Esophagus (tissue), 2 donors: ENCODE measurements at regions not wholly inside any gene's neighbourhood (a gene's known extent, or its start where the extent isn't known, plus 50 kb on each side); places are given as distances from the start of the nearest gene placed in this dataset.

ENCODE experiments used
- H3K27ac ChIP-seq, 2 donors: one replicate each; pipeline ENCODE4 v1.5.1; 2013; ENCODE audit warnings: low read depth in 2 of 2, mild to moderate bottlenecking in 2 of 2, inconsistent platforms in 1 of 2, low read length in 1 of 2, moderate library complexity in 1 of 2
- H3K27me3 ChIP-seq, 2 donors: one replicate each; pipeline ENCODE4 v1.6.1; 2013; ENCODE audit warnings: low read length in 2 of 2, control low read depth in 1 of 2, mild to moderate bottlenecking in 1 of 2; ENCODE audit not compliant: insufficient read depth in 2 of 2, control insufficient read depth in 1 of 2
- H3K36me3 ChIP-seq, 2 donors: one replicate each; pipeline ENCODE4 v1.6.1; 2013; ENCODE audit warnings: low read length in 1 of 2; ENCODE audit not compliant: control insufficient read depth in 2 of 2, insufficient read depth in 2 of 2
- H3K4me1 ChIP-seq, 2 donors: one replicate each; pipeline ENCODE4 v1.6.1; 2013; ENCODE audit warnings: low read length in 1 of 2; ENCODE audit not compliant: control insufficient read depth in 2 of 2, insufficient read depth in 2 of 2
- H3K4me3 ChIP-seq, 2 donors: one replicate each; pipeline ENCODE4 v1.5.1; 2013; ENCODE audit warnings: low read length in 2 of 2, mild to moderate bottlenecking in 2 of 2, low read depth in 1 of 2, moderate library complexity in 1 of 2
- H3K9me3 ChIP-seq, 2 donors: one replicate each; pipeline ENCODE4 v1.6.1; 2013; ENCODE audit warnings: mild to moderate bottlenecking in 2 of 2, low read depth in 1 of 2, low read length in 1 of 2, moderate library complexity in 1 of 2; ENCODE audit not compliant: control insufficient read depth in 2 of 2, insufficient read depth in 1 of 2
- WGBS, 2 donors: extraction: QIAGEN DNeasy Blood & Tissue Kit; methylation state at CpG; one replicate each; pipeline ENCODE4 v1.1.7; 2013; 5-methylcytosine and 5-hydroxymethylcytosine counted together
- donor health status: healthy with polysubstance abuse.
- donor health status: Bipolar disorder and iron deficiency.

GRCh38 chr5:58072300-58072965, 387.5 kb downstream of the PLK2 start:
- no peak overlapping the region for H3K27ac ChIP-seq
- 42 to 59% methylated on average over 6 of the region's 6 CpGs for WGBS, 2 donors
- no peak overlapping the region for H3K4me3 ChIP-seq
- H3K36me3 ChIP-seq = no peaks in the 10 kb centered on the region
- no peaks in the 10 kb centered on the region for H3K4me1 ChIP-seq
- H3K9me3 ChIP-seq = peaks cover 3 to 4% of the 10 kb centered on the region in 2 donors
- no peaks in the 10 kb centered on the region for H3K27me3 ChIP-seq

- Histone ChIP-seq H3K9me3 (peaks cover 3 to 4% of the 10 kb centered on the region in 2 donors), H3K36me3 (no peaks in the 10 kb centered on the region), H3K4me3 (no peak overlapping the region), H3K27ac (no peak overlapping the region), H3K27me3 (no peaks in the 10 kb centered on the region), H3K4me1 (no peaks in the 10 kb centered on the region)
- WGBS, 2 donors = 73 to 79% methylated on average over 4 of the region's 4 CpGs
Measured at GRCh38 chr5:58071566-58071965, 388.3 kb downstream of the PLK2 start.

GRCh38 chr5:58069846-58070245, 390.0 kb downstream of the PLK2 start:
- H3K9me3 ChIP-seq = peaks cover 3 to 4% of the 10 kb centered on the region in 2 donors
- H3K4me3 ChIP-seq = no peak overlapping the region
- H3K27ac ChIP-seq = no peak overlapping the region

GRCh38 chr5:58069016-58069705, 390.7 kb downstream of the PLK2 start:
- Histone ChIP-seq H3K36me3 (no peaks in the 10 kb centered on the region), H3K9me3 (peaks cover 3 to 4% of the 10 kb centered on the region in 2 donors), H3K4me3 (no peak overlapping the region), H3K4me1 (no peaks in the 10 kb centered on the region), H3K27me3 (no peaks in the 10 kb centered on the region), H3K27ac (no peak overlapping the region)
- WGBS, 2 donors = 81 to 86% methylated on average over 31 of the region's 31 CpGs

More at GRCh38 chr5:58069846-58070245, 390.0 kb downstream of the PLK2 start:
- H3K4me1 ChIP-seq = no peaks in the 10 kb centered on the region
- no peaks in the 10 kb centered on the region for H3K27me3 ChIP-seq
- no peaks in the 10 kb centered on the region for H3K36me3 ChIP-seq
- 39 to 54% methylated on average over 4 of the region's 4 CpGs for WGBS, 2 donors

GRCh38 chr5:58066557-58066956, 393.3 kb downstream of the PLK2 start:
- H3K27me3 ChIP-seq = no peaks in the 10 kb centered on the region
- no peak overlapping the region for H3K27ac ChIP-seq
- H3K4me1 ChIP-seq = no peaks in the 10 kb centered on the region
- H3K36me3 ChIP-seq = no peaks in the 10 kb centered on the region
- peaks cover 3 to 4% of the 10 kb centered on the region in 2 donors for H3K9me3 ChIP-seq
- no peak overlapping the region for H3K4me3 ChIP-seq
- WGBS, 2 donors = 88 to 91% methylated on average over 1 of the region's 1 CpG

- Histone ChIP-seq H3K9me3 (peaks cover 3 to 4% of the 10 kb centered on the region in 2 donors), H3K4me3 (no peak overlapping the region)
- 80 to 93% methylated on average over 2 of the region's 2 CpGs for WGBS, 2 donors
Measured at GRCh38 chr5:58066076-58066475, 393.8 kb downstream of the PLK2 start.

GRCh38 chr5:58064801-58065200, 395.1 kb downstream of the PLK2 start:
- no peaks in the 10 kb centered on the region for H3K36me3 ChIP-seq
- 91% methylated on average over 2 of the region's 2 CpGs for WGBS, 2 donors

More at GRCh38 chr5:58066076-58066475, 393.8 kb downstream of the PLK2 start:
- H3K36me3 ChIP-seq = no peaks in the 10 kb centered on the region
- H3K4me1 ChIP-seq = no peaks in the 10 kb centered on the region
- no peak overlapping the region for H3K27ac ChIP-seq
- H3K27me3 ChIP-seq = no peaks in the 10 kb centered on the region

GRCh38 chr5:58060996-58061395, 398.9 kb downstream of the PLK2 start:
- Histone ChIP-seq H3K36me3 (no peaks in the 10 kb centered on the region), H3K27ac (no peak overlapping the region), H3K4me1 (no peaks in the 10 kb centered on the region), H3K27me3 (no peaks in the 10 kb centered on the region), H3K4me3 (no peak overlapping the region), H3K9me3 (no peaks in the 10 kb centered on the region)
- WGBS, 2 donors = 54 to 55% methylated on average over 3 of the region's 3 CpGs

More at GRCh38 chr5:58064801-58065200, 395.1 kb downstream of the PLK2 start:
- Histone ChIP-seq H3K4me1 (no peaks in the 10 kb centered on the region), H3K27ac (no peak overlapping the region), H3K27me3 (no peaks in the 10 kb centered on the region), H3K4me3 (no peak overlapping the region), H3K9me3 (peaks cover 3 to 4% of the 10 kb centered on the region in 2 donors)

- no peaks in the 10 kb centered on the region for H3K4me1 ChIP-seq
- H3K36me3 ChIP-seq = no peaks in the 10 kb centered on the region
- no peaks in the 10 kb centered on the region for H3K27me3 ChIP-seq
- H3K27ac ChIP-seq = no peak overlapping the region
- no peak overlapping the region for H3K4me3 ChIP-seq
- no peaks in the 10 kb centered on the region for H3K9me3 ChIP-seq
- WGBS, 2 donors = 94 to 95% methylated on average over 4 of the region's 4 CpGs
Measured at GRCh38 chr5:58057324-58057723, 402.6 kb downstream of the PLK2 start.

- no peaks in the 10 kb centered on the region for H3K4me1 ChIP-seq
- H3K36me3 ChIP-seq = no peaks in the 10 kb centered on the region
- no peaks in the 10 kb centered on the region for H3K27me3 ChIP-seq
- H3K9me3 ChIP-seq = no peaks in the 10 kb centered on the region
- H3K27ac ChIP-seq = no peak overlapping the region
- no peak overlapping the region for H3K4me3 ChIP-seq
- 32 to 33% methylated on average over 1 of the region's 1 CpG for WGBS, 2 donors
Measured at GRCh38 chr5:58056546-58056945, 403.3 kb downstream of the PLK2 start.
